ENCODE measurements at regions not wholly inside any gene's neighbourhood (a gene's known extent, or its start where the extent isn't known, plus 50 kb on each side); places are given as distances from the start of the nearest gene placed in this dataset.

DNA sequence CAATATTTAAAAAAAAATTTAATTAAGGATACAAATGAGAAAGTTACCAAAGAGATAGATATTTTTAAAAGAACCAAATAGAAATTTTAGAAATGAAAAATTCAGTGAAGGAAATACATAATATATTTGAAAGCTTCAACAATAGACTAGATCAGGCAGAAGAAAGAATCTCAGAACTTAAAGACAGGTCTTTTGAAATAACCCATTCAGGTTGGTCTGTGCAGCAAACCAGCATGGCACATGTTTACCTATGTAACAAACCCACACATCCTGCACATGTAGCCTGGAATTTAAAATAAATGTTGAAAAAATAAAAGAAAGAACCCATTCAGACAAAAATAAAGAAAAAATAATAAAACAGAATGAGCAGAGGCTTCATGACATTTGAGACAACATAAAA, 221.1 kb upstream of the ID4 start:
- CTCF ChIA-PET: no interaction called here
- in situ Hi-C loops (cut with MboI): no loop called here
- no peak for FAIRE-seq
- Histone ChIP-seq H3K27ac (ENCODE audit: control insufficient read depth, insufficient read depth) (no peak overlapping the region), H3K4me3 (no peak overlapping the region), H3K27me3 (replicated peaks in 1 of 2; ENCODE audit: control insufficient read depth in 2 of 2, insufficient read depth in 2 of 2, low read length in 1 of 2) (no peaks in the 10 kb centered on the region), H3K4me1 (ENCODE audit: control insufficient read depth, insufficient read depth, low read length) (no peaks in the 10 kb centered on the region), H3K4me2 (ENCODE audit: control insufficient read depth, insufficient read depth) (no peak overlapping the region), H3K9me3 (replicated peaks; ENCODE audit: control insufficient read depth, insufficient read depth, low read length) (no peaks in the 10 kb centered on the region; the same call in 2 of the 3 replicates), H4K20me1 (ENCODE audit: control insufficient read depth, insufficient read depth) (no peaks in the 10 kb centered on the region), H2AFZ (ENCODE audit: control insufficient read depth, low read depth, low read length) (no peak overlapping the region), H3K9ac (ENCODE audit: control insufficient read depth, insufficient read depth, low read length) (no peak overlapping the region), H3K79me2 (ENCODE audit: control insufficient read depth, insufficient read depth, low read length) (no peaks in the 10 kb centered on the region), H3K36me3 (ENCODE audit: control insufficient read depth in 2 of 2, insufficient read depth in 2 of 2, low read length in 1 of 2) (no peaks in the 10 kb centered on the region)
- no TSS peak for BruUV-seq (replicated peaks)
- SMC1A ChIA-PET (ENCODE audit: uncharacterized antibody, unreplicated experiment): no interaction called here
- RAD21 ChIA-PET (ENCODE audit: unreplicated experiment): no interaction called here
- intact Hi-C loops (cut with micrococcal nuclease; ENCODE audit: unreplicated experiment): no loop called here
- TF ChIP-seq, protein P1, sequence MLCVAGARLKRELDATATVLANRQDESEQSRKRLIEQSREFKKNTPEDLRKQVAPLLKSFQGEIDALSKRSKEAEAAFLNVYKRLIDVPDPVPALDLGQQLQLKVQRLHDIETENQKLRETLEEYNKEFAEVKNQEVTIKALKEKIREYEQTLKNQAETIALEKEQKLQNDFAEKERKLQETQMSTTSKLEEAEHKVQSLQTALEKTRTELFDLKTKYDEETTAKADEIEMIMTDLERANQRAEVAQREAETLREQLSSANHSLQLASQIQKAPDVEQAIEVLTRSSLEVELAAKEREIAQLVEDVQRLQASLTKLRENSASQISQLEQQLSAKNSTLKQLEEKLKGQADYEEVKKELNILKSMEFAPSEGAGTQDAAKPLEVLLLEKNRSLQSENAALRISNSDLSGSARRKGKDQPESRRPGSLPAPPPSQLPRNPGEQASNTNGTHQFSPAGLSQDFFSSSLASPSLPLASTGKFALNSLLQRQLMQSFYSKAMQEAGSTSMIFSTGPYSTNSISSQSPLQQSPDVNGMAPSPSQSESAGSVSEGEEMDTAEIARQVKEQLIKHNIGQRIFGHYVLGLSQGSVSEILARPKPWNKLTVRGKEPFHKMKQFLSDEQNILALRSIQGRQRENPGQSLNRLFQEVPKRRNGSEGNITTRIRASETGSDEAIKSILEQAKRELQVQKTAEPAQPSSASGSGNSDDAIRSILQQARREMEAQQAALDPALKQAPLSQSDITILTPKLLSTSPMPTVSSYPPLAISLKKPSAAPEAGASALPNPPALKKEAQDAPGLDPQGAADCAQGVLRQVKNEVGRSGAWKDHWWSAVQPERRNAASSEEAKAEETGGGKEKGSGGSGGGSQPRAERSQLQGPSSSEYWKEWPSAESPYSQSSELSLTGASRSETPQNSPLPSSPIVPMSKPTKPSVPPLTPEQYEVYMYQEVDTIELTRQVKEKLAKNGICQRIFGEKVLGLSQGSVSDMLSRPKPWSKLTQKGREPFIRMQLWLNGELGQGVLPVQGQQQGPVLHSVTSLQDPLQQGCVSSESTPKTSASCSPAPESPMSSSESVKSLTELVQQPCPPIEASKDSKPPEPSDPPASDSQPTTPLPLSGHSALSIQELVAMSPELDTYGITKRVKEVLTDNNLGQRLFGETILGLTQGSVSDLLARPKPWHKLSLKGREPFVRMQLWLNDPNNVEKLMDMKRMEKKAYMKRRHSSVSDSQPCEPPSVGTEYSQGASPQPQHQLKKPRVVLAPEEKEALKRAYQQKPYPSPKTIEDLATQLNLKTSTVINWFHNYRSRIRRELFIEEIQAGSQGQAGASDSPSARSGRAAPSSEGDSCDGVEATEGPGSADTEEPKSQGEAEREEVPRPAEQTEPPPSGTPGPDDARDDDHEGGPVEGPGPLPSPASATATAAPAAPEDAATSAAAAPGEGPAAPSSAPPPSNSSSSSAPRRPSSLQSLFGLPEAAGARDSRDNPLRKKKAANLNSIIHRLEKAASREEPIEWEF (IDR thresholded peaks at IDR 0.05; ENCODE audit: insufficient replicate concordance, low read depth, low read length): no peak
- no peak for TF ChIP-seq MTA2 (IDR thresholded peaks at IDR 0.05; ENCODE audit: low read depth)
- no peak for TF ChIP-seq NR2C1 (IDR thresholded peaks at IDR 0.05)
- TF ChIP-seq TARDBP (IDR thresholded peaks at IDR 0.05; ENCODE audit: borderline replicate concordance): no peak
- TF ChIP-seq ZSCAN29 (IDR thresholded peaks at IDR 0.05): no peak
- TF ChIP-seq ASH2L (IDR thresholded peaks at IDR 0.05; ENCODE audit: borderline replicate concordance, low read depth): no peak
- no peak for TF ChIP-seq RUNX3 (IDR thresholded peaks at IDR 0.05; ENCODE audit: low read length)
- TF ChIP-seq ZNF217 (IDR thresholded peaks at IDR 0.05): no peak
- TF ChIP-seq RAD51 (IDR thresholded peaks at IDR 0.05): no peak
- TF ChIP-seq PML (IDR thresholded peaks at IDR 0.05; ENCODE audit: low read length): no peak
- no peak for TF ChIP-seq POLR2AphosphoS5 (IDR thresholded peaks at IDR 0.05; ENCODE audit: low read length)
- TF ChIP-seq, protein P2, sequence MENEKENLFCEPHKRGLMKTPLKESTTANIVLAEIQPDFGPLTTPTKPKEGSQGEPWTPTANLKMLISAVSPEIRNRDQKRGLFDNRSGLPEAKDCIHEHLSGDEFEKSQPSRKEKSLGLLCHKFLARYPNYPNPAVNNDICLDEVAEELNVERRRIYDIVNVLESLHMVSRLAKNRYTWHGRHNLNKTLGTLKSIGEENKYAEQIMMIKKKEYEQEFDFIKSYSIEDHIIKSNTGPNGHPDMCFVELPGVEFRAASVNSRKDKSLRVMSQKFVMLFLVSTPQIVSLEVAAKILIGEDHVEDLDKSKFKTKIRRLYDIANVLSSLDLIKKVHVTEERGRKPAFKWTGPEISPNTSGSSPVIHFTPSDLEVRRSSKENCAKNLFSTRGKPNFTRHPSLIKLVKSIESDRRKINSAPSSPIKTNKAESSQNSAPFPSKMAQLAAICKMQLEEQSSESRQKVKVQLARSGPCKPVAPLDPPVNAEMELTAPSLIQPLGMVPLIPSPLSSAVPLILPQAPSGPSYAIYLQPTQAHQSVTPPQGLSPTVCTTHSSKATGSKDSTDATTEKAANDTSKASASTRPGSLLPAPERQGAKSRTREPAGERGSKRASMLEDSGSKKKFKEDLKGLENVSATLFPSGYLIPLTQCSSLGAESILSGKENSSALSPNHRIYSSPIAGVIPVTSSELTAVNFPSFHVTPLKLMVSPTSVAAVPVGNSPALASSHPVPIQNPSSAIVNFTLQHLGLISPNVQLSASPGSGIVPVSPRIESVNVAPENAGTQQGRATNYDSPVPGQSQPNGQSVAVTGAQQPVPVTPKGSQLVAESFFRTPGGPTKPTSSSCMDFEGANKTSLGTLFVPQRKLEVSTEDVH (IDR thresholded peaks at IDR 0.05; ENCODE audit: low read depth, partially characterized antibody): no peak
- no peak for TF ChIP-seq ZNF384 (IDR thresholded peaks at IDR 0.05; ENCODE audit: borderline replicate concordance, low read depth, low read length)
- no peak for ATAC-seq
- no peak for DNase-seq (ENCODE audit: low read depth, low spot score)
- POLR2A ChIA-PET: no interaction called here

All from GM12878 (cell line).